Mesendoderm (in vitro differentiated cells): ENCODE measurements at regions not wholly inside any gene's neighbourhood (a gene's known extent, or its start where the extent isn't known, plus 50 kb on each side); places are given as distances from the start of the nearest gene placed in this dataset.

ENCODE experiments used
- DNase-seq: peaks from one replicate; pipeline ENCODE4 v3.0.0; 2013
- H2AK5ac ChIP-seq: 2 replicates; pipeline ENCODE4 v1.6.1; 2013; ENCODE audit warnings: low read length, inconsistent platforms
- H2BK120ac ChIP-seq: 2 replicates; pipeline ENCODE4 v1.6.1; 2013; ENCODE audit warnings: low read depth, mild to moderate bottlenecking, low read length, moderate library complexity, mixed read lengths
- H2BK15ac ChIP-seq: replicated peaks from 2 replicates; pipeline ENCODE4 v1.6.1; 2013; ENCODE audit warnings: low read depth, mild to moderate bottlenecking, moderate library complexity
- H2BK5ac ChIP-seq: 2 replicates; pipeline ENCODE4 v1.6.1; 2013; ENCODE audit warnings: low read length, inconsistent platforms
- H3K18ac ChIP-seq: 2 replicates; pipeline ENCODE4 v1.6.1; 2013; ENCODE audit warnings: mild to moderate bottlenecking, low read length, mixed read lengths
- H3K23ac ChIP-seq: one replicate; pipeline ENCODE4 v1.6.1; 2013; ENCODE audit warnings: low read length
- H3K27ac ChIP-seq: 2 replicates; pipeline ENCODE4 v1.5.1; 2013; ENCODE audit warnings: low read depth, mild to moderate bottlenecking, inconsistent platforms, low read length, moderate library complexity
- H3K27me3 ChIP-seq: 2 replicates; pipeline ENCODE4 v1.6.1; 2013; ENCODE audit warnings: low read length, control low read depth, mild to moderate bottlenecking, inconsistent platforms; ENCODE audit not compliant: insufficient read depth, poor library complexity
- H3K36me3 ChIP-seq: 2 replicates; pipeline ENCODE4 v1.6.1; 2013; ENCODE audit warnings: low read length, inconsistent platforms; ENCODE audit not compliant: control insufficient read depth, insufficient read depth
- H3K4ac ChIP-seq: one replicate; pipeline ENCODE4 v1.6.1; 2013; ENCODE audit warnings: low read depth, mild to moderate bottlenecking, low read length, moderate library complexity
- H3K4me1 ChIP-seq: 2 replicates; pipeline ENCODE4 v1.6.1; 2013; ENCODE audit warnings: low read depth, low read length, inconsistent platforms; ENCODE audit not compliant: control insufficient read depth
- H3K4me2 ChIP-seq: 2 replicates; pipeline ENCODE4 v1.6.1; 2013; ENCODE audit warnings: low read length
- H3K4me3 ChIP-seq: 2 replicates; pipeline ENCODE4 v1.5.1; 2013; ENCODE audit warnings: mild to moderate bottlenecking, low read length
- H3K56ac ChIP-seq: one replicate; pipeline ENCODE4 v1.6.1; 2013; ENCODE audit warnings: low read length
- H3K79me1 ChIP-seq: 2 replicates; pipeline ENCODE4 v1.6.1; 2013; ENCODE audit warnings: low read length, inconsistent platforms
- H3K79me2 ChIP-seq: 2 replicates; pipeline ENCODE4 v1.6.1; 2013; ENCODE audit warnings: mild to moderate bottlenecking, low read length; ENCODE audit not compliant: control insufficient read depth, insufficient read depth
- H3K9ac ChIP-seq: 2 replicates; pipeline ENCODE4 v1.6.1; 2013; ENCODE audit warnings: low read length, inconsistent platforms
- H4K5ac ChIP-seq: one replicate; pipeline ENCODE4 v1.6.1; 2013; ENCODE audit warnings: low read length
- H4K8ac ChIP-seq: one replicate; pipeline ENCODE4 v1.6.1; 2013; ENCODE audit warnings: low read depth, mild to moderate bottlenecking, control low read depth, low read length, moderate library complexity
- WGBS: extraction: QIAGEN DNeasy Blood & Tissue Kit; methylation state at CpG from one replicate; pipeline ENCODE4 v1.1.7; 2013; ENCODE audit warnings: low lambda C conversion rate, missing lambda C conversion rate; ENCODE audit not compliant: insufficient coverage; ENCODE audit errors: extremely low coverage; 5-methylcytosine and 5-hydroxymethylcytosine counted together

DNA sequence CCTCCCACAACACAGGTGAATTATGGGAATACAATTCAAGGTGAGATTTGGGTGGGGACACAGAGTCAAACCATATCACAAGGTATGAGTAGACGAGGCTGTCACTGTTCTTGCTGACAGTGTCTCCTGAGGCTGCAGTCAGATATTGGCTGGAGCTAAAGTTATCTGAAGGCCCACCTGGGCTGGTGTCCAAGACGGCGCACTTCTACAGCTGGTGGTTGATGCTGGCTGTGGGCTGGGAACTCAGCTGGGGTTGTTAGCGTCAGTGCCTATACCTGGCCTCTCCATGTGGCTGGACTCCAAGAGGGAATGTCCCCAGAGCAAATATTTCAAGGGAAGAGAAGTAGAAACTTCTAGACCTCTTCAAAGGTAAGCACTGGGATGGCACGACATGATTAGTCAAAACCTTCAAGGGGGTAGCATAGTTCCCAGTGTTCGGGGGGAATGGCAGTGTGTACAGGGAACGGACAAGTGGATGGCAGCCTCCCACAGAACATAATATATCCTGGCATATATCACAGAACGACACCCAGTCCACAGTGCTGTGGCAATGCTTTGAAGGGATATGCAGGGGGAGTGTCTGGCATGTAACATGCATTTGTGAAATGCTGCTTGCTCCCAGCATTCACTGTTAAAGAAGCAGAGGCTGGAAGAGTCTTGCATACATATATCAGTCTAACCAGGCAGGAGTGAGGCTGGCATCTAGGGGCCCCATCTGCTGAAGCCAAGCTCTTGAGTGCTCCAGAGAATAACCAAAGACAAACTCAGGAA, 126.7 kb upstream of the RFLNA start:
- no peak overlapping the region for H2BK5ac ChIP-seq
- DNase-seq: no peak
- H4K5ac ChIP-seq: no peak overlapping the region
- no peak overlapping the region for H3K4ac ChIP-seq
- H2AK5ac ChIP-seq: no peak overlapping the region
- H3K18ac ChIP-seq: no peak overlapping the region
- H3K36me3 ChIP-seq: no peaks in the 10 kb centered on the region
- no peak overlapping the region for H3K4me2 ChIP-seq
- no peaks in the 10 kb centered on the region for H3K79me1 ChIP-seq
- H3K27me3 ChIP-seq: no peaks in the 10 kb centered on the region
- H3K9ac ChIP-seq: no peak overlapping the region
- H3K27ac ChIP-seq: no peak overlapping the region
- no CpG with 5 or more reads among the region's 8 CpGs for WGBS
- H3K23ac ChIP-seq: no peak overlapping the region
- no peak overlapping the region for H3K4me3 ChIP-seq
- no peak overlapping the region for H2BK15ac ChIP-seq
- no peaks in the 10 kb centered on the region for H3K4me1 ChIP-seq
- no peak overlapping the region for H2BK120ac ChIP-seq
- H4K8ac ChIP-seq: no peak overlapping the region
- no peaks in the 10 kb centered on the region for H3K79me2 ChIP-seq
- H3K56ac ChIP-seq: no peak overlapping the region

DNA sequence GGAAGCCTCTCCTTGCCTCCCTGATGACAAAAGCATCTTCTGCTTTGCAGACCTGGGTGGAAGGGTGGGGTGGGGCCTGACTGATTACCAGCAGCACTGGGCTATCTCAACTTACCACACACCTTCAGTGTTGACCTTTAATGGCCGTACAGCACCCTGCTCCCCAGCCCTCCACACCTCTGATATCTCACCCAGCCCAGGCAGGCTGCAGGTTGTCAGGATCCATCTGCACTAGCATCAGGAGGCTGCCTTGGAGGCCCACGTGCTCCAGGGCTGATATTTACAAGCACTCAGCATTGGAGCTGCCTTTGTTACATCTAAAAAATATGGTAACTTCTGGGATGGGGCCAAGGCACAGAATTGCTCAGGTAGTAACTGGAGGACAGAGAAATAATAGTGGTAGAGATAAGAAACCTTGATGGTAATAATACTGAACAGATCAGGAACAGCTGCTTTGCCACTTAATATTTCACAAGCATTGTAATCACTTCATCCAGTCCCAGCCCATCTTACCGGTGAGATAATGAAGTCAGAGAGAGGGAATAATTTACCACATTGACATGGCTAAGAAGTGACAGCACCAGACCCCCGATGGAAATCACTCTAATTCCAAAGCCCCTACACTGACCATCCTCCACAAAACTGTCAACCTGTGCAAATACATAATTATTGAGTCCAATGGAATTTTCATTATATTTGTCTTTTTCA, 125.2 kb upstream of the RFLNA start:
- DNase-seq: no peak
- H3K4me3 ChIP-seq: no peak overlapping the region
- no peak overlapping the region for H4K8ac ChIP-seq
- H3K9ac ChIP-seq: no peak overlapping the region
- H3K79me1 ChIP-seq: no peaks in the 10 kb centered on the region
- H4K5ac ChIP-seq: no peak overlapping the region
- no peak overlapping the region for H3K4ac ChIP-seq
- no peak overlapping the region for H3K23ac ChIP-seq
- H3K18ac ChIP-seq: no peak overlapping the region
- H2BK15ac ChIP-seq: no peak overlapping the region
- WGBS: no CpG with 5 or more reads among the region's 4 CpGs
- no peak overlapping the region for H2AK5ac ChIP-seq
- no peaks in the 10 kb centered on the region for H3K27me3 ChIP-seq
- H3K56ac ChIP-seq: no peak overlapping the region
- no peak overlapping the region for H3K27ac ChIP-seq
- H3K36me3 ChIP-seq: no peaks in the 10 kb centered on the region
- no peak overlapping the region for H2BK5ac ChIP-seq
- no peaks in the 10 kb centered on the region for H3K79me2 ChIP-seq
- no peak overlapping the region for H2BK120ac ChIP-seq
- no peaks in the 10 kb centered on the region for H3K4me1 ChIP-seq
- H3K4me2 ChIP-seq: no peak overlapping the region

DNA sequence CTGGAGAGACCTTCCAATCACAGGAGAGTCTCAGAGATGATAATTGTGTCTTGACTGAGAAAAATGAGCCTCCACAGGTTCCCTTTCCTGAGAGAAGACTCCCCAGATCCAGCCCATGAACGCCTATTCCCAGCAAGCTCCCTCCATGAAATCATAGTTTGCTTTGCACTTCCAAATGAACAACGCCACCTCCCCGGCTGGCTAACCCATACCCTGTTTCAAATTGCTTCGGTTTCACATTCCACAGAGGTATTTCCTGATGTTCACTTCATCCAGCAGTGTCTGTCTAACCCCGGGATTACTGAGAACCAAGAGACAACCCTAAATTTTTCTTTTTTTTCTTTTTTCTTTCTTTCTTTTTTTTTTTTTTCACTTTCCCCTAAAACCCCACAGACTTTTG, 124.1 kb upstream of the RFLNA start:
- H3K79me1 ChIP-seq: no peaks in the 10 kb centered on the region
- no peak overlapping the region for H3K27ac ChIP-seq
- no CpG with 5 or more reads among the region's 5 CpGs for WGBS
- H4K5ac ChIP-seq: no peak overlapping the region
- H3K9ac ChIP-seq: no peak overlapping the region
- H3K4me3 ChIP-seq: no peak overlapping the region
- H3K4me2 ChIP-seq: no peak overlapping the region
- H2BK15ac ChIP-seq: no peak overlapping the region
- no peak overlapping the region for H2BK5ac ChIP-seq
- DNase-seq: no peak
- no peak overlapping the region for H3K23ac ChIP-seq
- no peak overlapping the region for H3K18ac ChIP-seq
- H4K8ac ChIP-seq: no peak overlapping the region
- H3K4me1 ChIP-seq: no peaks in the 10 kb centered on the region
- no peak overlapping the region for H3K4ac ChIP-seq
- no peaks in the 10 kb centered on the region for H3K79me2 ChIP-seq
- H2AK5ac ChIP-seq: no peak overlapping the region
- H2BK120ac ChIP-seq: no peak overlapping the region
- no peaks in the 10 kb centered on the region for H3K27me3 ChIP-seq
- no peak overlapping the region for H3K56ac ChIP-seq
- no peaks in the 10 kb centered on the region for H3K36me3 ChIP-seq

DNA sequence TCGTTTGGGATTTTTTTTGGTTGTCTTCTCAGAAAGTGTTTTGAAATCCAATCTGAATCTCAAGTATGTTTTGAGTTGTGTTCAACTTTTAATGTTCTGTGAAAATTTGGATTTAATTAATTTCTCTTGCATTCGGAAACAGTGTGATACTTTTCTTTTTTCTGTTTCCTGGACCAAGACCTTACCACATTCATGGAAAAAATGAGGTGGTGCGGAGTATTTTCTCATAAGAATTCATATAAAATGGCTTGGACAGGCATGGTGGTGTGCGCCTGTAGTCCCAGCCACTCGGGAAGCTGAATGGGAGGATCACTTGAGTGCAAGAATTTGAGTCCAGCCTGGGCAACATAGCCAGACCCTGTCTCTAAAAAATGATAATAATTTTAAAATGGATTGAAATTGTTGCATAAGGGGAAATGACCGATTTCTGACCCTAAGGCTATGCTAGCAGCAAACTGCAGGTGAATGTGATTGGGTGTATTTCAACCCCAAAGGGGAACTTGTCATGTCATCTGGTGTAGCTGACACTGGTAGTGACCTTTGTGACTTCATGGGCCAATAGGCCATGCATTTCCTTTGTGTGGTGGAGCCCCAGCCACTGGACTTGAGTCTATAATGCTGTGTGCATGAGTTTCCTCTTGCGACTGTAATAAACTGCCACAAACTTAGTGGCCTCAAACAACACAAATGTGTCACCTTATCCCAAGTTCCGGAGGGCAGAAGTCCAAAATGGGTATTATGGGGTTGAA, 123.5 kb upstream of the RFLNA start:
- no peak overlapping the region for H4K5ac ChIP-seq
- H3K79me2 ChIP-seq: no peaks in the 10 kb centered on the region
- WGBS: no CpG with 5 or more reads among the region's 8 CpGs
- no peak overlapping the region for H4K8ac ChIP-seq
- no peak overlapping the region for H3K27ac ChIP-seq
- no peak overlapping the region for H2AK5ac ChIP-seq
- H2BK5ac ChIP-seq: no peak overlapping the region
- DNase-seq: no peak
- H3K27me3 ChIP-seq: no peaks in the 10 kb centered on the region
- no peak overlapping the region for H3K9ac ChIP-seq
- no peaks in the 10 kb centered on the region for H3K79me1 ChIP-seq
- no peak overlapping the region for H2BK15ac ChIP-seq
- H3K23ac ChIP-seq: no peak overlapping the region
- no peak overlapping the region for H3K4me2 ChIP-seq
- no peaks in the 10 kb centered on the region for H3K36me3 ChIP-seq
- no peak overlapping the region for H3K56ac ChIP-seq
- H3K4me3 ChIP-seq: no peak overlapping the region
- H2BK120ac ChIP-seq: no peak overlapping the region
- H3K18ac ChIP-seq: no peak overlapping the region
- H3K4ac ChIP-seq: no peak overlapping the region
- no peaks in the 10 kb centered on the region for H3K4me1 ChIP-seq

DNA sequence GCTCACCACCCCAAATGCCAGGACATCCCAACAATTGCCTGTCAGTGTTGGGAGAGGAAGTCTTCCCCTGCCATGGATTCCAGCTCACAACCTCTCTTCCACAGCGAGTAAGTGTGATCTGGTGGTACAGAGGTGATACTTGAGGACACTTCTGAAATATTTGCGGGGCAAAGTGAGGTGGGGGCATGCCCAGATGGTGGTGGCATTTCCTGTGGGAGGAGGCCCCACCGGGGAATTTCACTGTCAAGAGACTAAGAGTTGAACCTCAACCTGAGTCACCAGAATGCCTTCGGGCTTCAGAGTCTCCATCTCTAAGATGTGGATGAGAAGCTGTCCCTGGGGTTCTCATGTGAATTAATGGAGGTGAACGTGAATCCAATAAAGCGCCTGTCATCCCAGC, 122.3 kb upstream of the RFLNA start:
- Histone ChIP-seq H2AK5ac (no peak overlapping the region), H3K4me3 (no peak overlapping the region), H2BK120ac (no peak overlapping the region), H3K18ac (no peak overlapping the region), H3K27ac (no peak overlapping the region), H3K36me3 (no peaks in the 10 kb centered on the region), H3K9ac (no peak overlapping the region), H3K27me3 (no peaks in the 10 kb centered on the region), H3K23ac (no peak overlapping the region), H2BK5ac (no peak overlapping the region), H3K4me2 (no peak overlapping the region), H4K8ac (no peak overlapping the region), H3K4ac (no peak overlapping the region), H3K79me2 (no peaks in the 10 kb centered on the region), H3K4me1 (no peaks in the 10 kb centered on the region), H4K5ac (no peak overlapping the region), H3K56ac (no peak overlapping the region), H2BK15ac (no peak overlapping the region), H3K79me1 (no peaks in the 10 kb centered on the region)
- no peak for DNase-seq
- no CpG with 5 or more reads among the region's 6 CpGs for WGBS
